ENCODE measurements at regions not wholly inside any gene's neighbourhood (a gene's known extent, or its start where the extent isn't known, plus 50 kb on each side); places are given as distances from the start of the nearest gene placed in this dataset.

- Histone ChIP-seq H3K9me3 (ENCODE audit: low read length) (no peaks in the 10 kb centered on the region), H3K79me2 (ENCODE audit: insufficient read depth, low read length) (no peaks in the 10 kb centered on the region), H3K9me2 (ENCODE audit: low read depth, low read length) (no peaks in the 10 kb centered on the region), H3K4me2 (ENCODE audit: low read length) (no peak overlapping the region), H3F3A (ENCODE audit: insufficient read depth, low read length) (no peaks in the 10 kb centered on the region), H3K9ac (ENCODE audit: low read length) (no peak overlapping the region), H2AFZ (ENCODE audit: low read length) (no peak overlapping the region), H3K4me3 (ENCODE audit: low read depth, low read length, poor library complexity, severe bottlenecking) (no peak overlapping the region), H3K27ac (ENCODE audit: low read depth, low read length, poor library complexity, severe bottlenecking) (no peak overlapping the region), H3K36me3 (ENCODE audit: insufficient read depth, low read length) (no peaks in the 10 kb centered on the region), H3K4me1 (ENCODE audit: insufficient read depth, low read length, severe bottlenecking) (no peaks in the 10 kb centered on the region), H4K20me1 (ENCODE audit: insufficient read depth, low read length) (no peaks in the 10 kb centered on the region), H3K27me3 (ENCODE audit: insufficient read depth, low read length) (no peaks in the 10 kb centered on the region)
- TF ChIP-seq CTCF (IDR thresholded peaks at IDR 0.05; ENCODE audit: low read length) = no peak
- no peak for TF ChIP-seq EZH2 (IDR thresholded peaks at IDR 0.05; ENCODE audit: borderline replicate concordance, low read length)
These were observed 121.2 kb downstream of the EMX2 start for GRCh38 chr10:117663750-117664149.

- Histone ChIP-seq H3K79me2 (ENCODE audit: insufficient read depth, low read length) (no peaks in the 10 kb centered on the region), H3K9me3 (ENCODE audit: low read length) (no peaks in the 10 kb centered on the region), H3K36me3 (ENCODE audit: insufficient read depth, low read length) (no peaks in the 10 kb centered on the region), H2AFZ (ENCODE audit: low read length) (no peak overlapping the region), H3K4me3 (ENCODE audit: low read depth, low read length, poor library complexity, severe bottlenecking) (no peak overlapping the region), H3K4me1 (ENCODE audit: insufficient read depth, low read length, severe bottlenecking) (no peaks in the 10 kb centered on the region), H3K27me3 (ENCODE audit: insufficient read depth, low read length) (no peaks in the 10 kb centered on the region), H3F3A (ENCODE audit: insufficient read depth, low read length) (no peaks in the 10 kb centered on the region), H3K9ac (ENCODE audit: low read length) (no peak overlapping the region), H3K27ac (ENCODE audit: low read depth, low read length, poor library complexity, severe bottlenecking) (no peak overlapping the region), H3K9me2 (ENCODE audit: low read depth, low read length) (no peaks in the 10 kb centered on the region), H4K20me1 (ENCODE audit: insufficient read depth, low read length) (no peaks in the 10 kb centered on the region), H3K4me2 (ENCODE audit: low read length) (no peak overlapping the region)
- no peak for TF ChIP-seq EZH2 (IDR thresholded peaks at IDR 0.05; ENCODE audit: borderline replicate concordance, low read length)
- TF ChIP-seq CTCF (IDR thresholded peaks at IDR 0.05; ENCODE audit: low read length) = no peak
These were observed 121.7 kb downstream of the EMX2 start for GRCh38 chr10:117664288-117664687.

GRCh38 chr10:117666166-117666565, 123.6 kb downstream of the EMX2 start:
- Histone ChIP-seq H3K9me2 (ENCODE audit: low read depth, low read length) (no peaks in the 10 kb centered on the region), H3K9ac (ENCODE audit: low read length) (no peak overlapping the region), H3K79me2 (ENCODE audit: insufficient read depth, low read length) (no peaks in the 10 kb centered on the region), H3F3A (ENCODE audit: insufficient read depth, low read length) (no peaks in the 10 kb centered on the region), H2AFZ (ENCODE audit: low read length) (no peak overlapping the region), H4K20me1 (ENCODE audit: insufficient read depth, low read length) (no peaks in the 10 kb centered on the region), H3K9me3 (ENCODE audit: low read length) (no peaks in the 10 kb centered on the region), H3K36me3 (ENCODE audit: insufficient read depth, low read length) (no peaks in the 10 kb centered on the region), H3K4me3 (ENCODE audit: low read depth, low read length, poor library complexity, severe bottlenecking) (no peak overlapping the region), H3K27me3 (ENCODE audit: insufficient read depth, low read length) (no peaks in the 10 kb centered on the region), H3K4me1 (ENCODE audit: insufficient read depth, low read length, severe bottlenecking) (no peaks in the 10 kb centered on the region), H3K27ac (ENCODE audit: low read depth, low read length, poor library complexity, severe bottlenecking) (no peak overlapping the region), H3K4me2 (ENCODE audit: low read length) (no peak overlapping the region)
- TF ChIP-seq CTCF (IDR thresholded peaks at IDR 0.05; ENCODE audit: low read length) (no peak), EZH2 (IDR thresholded peaks at IDR 0.05; ENCODE audit: borderline replicate concordance, low read length) (no peak)

All from OCI-LY1 (cell line).